GM12878 (cell line): ENCODE measurements at regions not wholly inside any gene's neighbourhood (a gene's known extent, or its start where the extent isn't known, plus 50 kb on each side); places are given as distances from the start of the nearest gene placed in this dataset.

Experiments
- ATAC-seq: fragments of 200-7000 bp; cut with Tn5 transposase; 3 replicates; pipeline ENCODE4 v1.9.1; 2020; ENCODE audit warnings: mild to moderate bottlenecking, moderate library complexity
- BruUV-seq: library from RNA; stranded (reverse); fragments of 400-500 nt; replicated peaks from 2 replicates; lab custom pipeline; 2021; lab: Mats Ljungman, UMichigan
- CTCF ChIA-PET: fragments of 300-600 bp; sonication (Branson Sonifier 250); formaldehyde crosslinking; extraction: SDS; loops from one replicate; lab custom pipeline; 2021; ENCODE audit warnings: inconsistent platforms; lab: Yijun Ruan, JAX
- POLR2A ChIA-PET: fragments of 350-600 bp; formaldehyde crosslinking; extraction: SDS; loops from one replicate; lab custom pipeline; 2021; ENCODE audit warnings: inconsistent platforms; lab: Charles Lee
- RAD21 ChIA-PET: fragments of 300-600 bp; sonication (Branson Sonifier 250); formaldehyde crosslinking; loops from one replicate; lab custom pipeline; 2023; ENCODE audit warnings: antibody characterized with exemption; ENCODE audit not compliant: unreplicated experiment; lab: Charles Lee
- SMC1A ChIA-PET: fragments of 300-600 bp; sonication (Branson Sonifier 250); formaldehyde crosslinking; loops from one replicate; lab custom pipeline; 2023; ENCODE audit not compliant: unreplicated experiment, uncharacterized antibody; lab: Charles Lee
- DNase-seq: peaks from one replicate; pipeline ENCODE4 v3.0.0-alpha.2; 2011; ENCODE audit warnings: low read depth, low spot score
- FAIRE-seq: peaks from 3 replicates; lab custom pipeline; 2011; peaks lifted over from hg19 to GRCh38; lab: Jason Lieb, UNC
- H2AFZ ChIP-seq: 2 replicates; pipeline ENCODE4 v1.6.0; 2011; ENCODE audit warnings: low read depth, low read length, control low read depth; ENCODE audit not compliant: control insufficient read depth
- H3K27ac ChIP-seq: 2 replicates; pipeline ENCODE4 v1.5.1; 2011; ENCODE audit warnings: control low read depth; ENCODE audit not compliant: control insufficient read depth, insufficient read depth
- H3K27me3 ChIP-seq, 2 experiments: replicated peaks in 1 of 2; 2 replicates each; pipeline versions ENCODE4 v1.6.0 to v1.6.1; 2011; ENCODE audit warnings: low read length in 1 of 2; ENCODE audit not compliant: control insufficient read depth in 2 of 2, insufficient read depth in 2 of 2
- H3K36me3 ChIP-seq, 2 experiments: 2 replicates each; pipeline ENCODE4 v1.5.1; 2011; ENCODE audit warnings: low read length in 1 of 2; ENCODE audit not compliant: control insufficient read depth in 2 of 2, insufficient read depth in 2 of 2
- H3K4me1 ChIP-seq: 2 replicates; pipeline ENCODE4 v1.6.1; 2011; ENCODE audit warnings: mild to moderate bottlenecking, low read length, moderate library complexity, mixed read lengths; ENCODE audit not compliant: control insufficient read depth, insufficient read depth
- H3K4me2 ChIP-seq: 2 replicates; pipeline ENCODE4 v1.6.0; 2011; ENCODE audit warnings: control low read depth; ENCODE audit not compliant: control insufficient read depth, insufficient read depth
- H3K4me3 ChIP-seq: fragments of 200-600 bp; sonication (generic); 2 replicates; pipeline ENCODE4 v1.5.1; 2016
- H3K79me2 ChIP-seq: 2 replicates; pipeline ENCODE4 v1.6.0; 2011; ENCODE audit warnings: low read length; ENCODE audit not compliant: control insufficient read depth, insufficient read depth
- H3K9ac ChIP-seq: 2 replicates; pipeline ENCODE4 v1.8.0; 2011; ENCODE audit warnings: low read length, control low read depth, mixed read lengths; ENCODE audit not compliant: control insufficient read depth, insufficient read depth
- H3K9me3 ChIP-seq: replicated peaks from 3 replicates; pipeline ENCODE4 v1.5.1; 2011; ENCODE audit warnings: mild to moderate bottlenecking, low read length; ENCODE audit not compliant: control insufficient read depth, insufficient read depth
- H4K20me1 ChIP-seq: 2 replicates; pipeline ENCODE4 v1.6.0; 2011; ENCODE audit not compliant: control insufficient read depth, insufficient read depth
- CEBPB ChIP-seq, 2 experiments: fragments of 150-350 bp in 1 of 2; IDR thresholded peaks; 2 replicates each; pipeline ENCODE4 v1.6.1; 2012 to 2014; ENCODE audit warnings: low read depth in 2 of 2, low read length in 2 of 2, borderline replicate concordance in 1 of 2, inconsistent platforms in 1 of 2
- EED ChIP-seq: sonication (generic); IDR thresholded peaks from 2 replicates; pipeline ENCODE4 v1.6.1; 2016; ENCODE audit warnings: antibody characterized with exemption, low read depth
- HDAC6 ChIP-seq: fragments of 200-600 bp; sonication (generic); IDR thresholded peaks from one replicate; pipeline ENCODE4 v1.8.0; 2017; ENCODE audit warnings: antibody characterized with exemption; ENCODE audit not compliant: unreplicated experiment
- IRF4 ChIP-seq: IDR thresholded peaks from 2 replicates; pipeline ENCODE4 v1.6.1; 2011; ENCODE audit warnings: low read depth, low read length
- IRF5 ChIP-seq: fragments of 450-650 bp; IDR thresholded peaks from 2 replicates; pipeline ENCODE4 v1.6.1; 2017; ENCODE audit warnings: borderline replicate concordance
- MTA3 ChIP-seq: IDR thresholded peaks from 2 replicates; pipeline ENCODE4 v1.6.1; 2012; ENCODE audit warnings: low read length, inconsistent platforms, borderline replicate concordance
- RAD21 ChIP-seq: IDR thresholded peaks from 2 replicates; pipeline ENCODE4 v1.6.1; 2011; ENCODE audit warnings: mild to moderate bottlenecking, low read depth, low read length, moderate library complexity; ENCODE audit not compliant: insufficient read depth
- RB1 ChIP-seq: fragments of 450-650 bp; formaldehyde crosslinking; IDR thresholded peaks from 2 replicates; pipeline ENCODE4 v1.6.1; 2017; ENCODE audit warnings: mild to moderate bottlenecking, borderline replicate concordance
- SMAD5 ChIP-seq: IDR thresholded peaks from 2 replicates; pipeline ENCODE4 v1.6.1; 2016; ENCODE audit warnings: antibody characterized with exemption, low read depth
- SREBF1 ChIP-seq: IDR thresholded peaks from 2 replicates; pipeline ENCODE4 v1.6.1; 2012; ENCODE audit warnings: mild to moderate bottlenecking, low read length
- YBX1 ChIP-seq: fragments of 450-650 bp; IDR thresholded peaks from 2 replicates; pipeline ENCODE4 v1.6.1; 2016; ENCODE audit warnings: antibody characterized with exemption
- ZBTB4 ChIP-seq: fragments of 450-650 bp; formaldehyde crosslinking; IDR thresholded peaks from 2 replicates; pipeline ENCODE4 v1.4.0; 2022; ENCODE audit warnings: mild to moderate bottlenecking, moderate library complexity
- ZNF687 ChIP-seq: fragments of 450-650 bp; IDR thresholded peaks from 2 replicates; pipeline ENCODE4 v1.6.1; 2017; ENCODE audit warnings: mild to moderate bottlenecking, moderate library complexity
- WGBS: methylation state at CpG from one replicate; pipeline ENCODE4 v1.1.6; 2016; ENCODE audit warnings: low lambda C conversion rate; ENCODE audit not compliant: insufficient replicate concordance, insufficient coverage; ENCODE audit errors: missing lambda C conversion rate; 5-methylcytosine and 5-hydroxymethylcytosine counted together
- in situ Hi-C: fragments of 300-500 bp; cut with MboI; formaldehyde crosslinking; loops from 9 replicates; pipeline ENCODE4 v1.14.3; 2018; ENCODE audit warnings: mixed read lengths
- intact Hi-C: fragments of 100-400 bp; cut with micrococcal nuclease; formaldehyde crosslinking; loops from one replicate; pipeline ENCODE4 v1.14.2; 2022; ENCODE audit not compliant: unreplicated experiment
- TF ChIP-seq, protein P1 (sequence below): IDR thresholded peaks from 2 replicates; pipeline ENCODE4 v1.6.1; 2012; ENCODE audit warnings: low read length, inconsistent platforms
- TF ChIP-seq, protein P2 (sequence below): fragments of 450-650 bp; IDR thresholded peaks from 2 replicates; pipeline ENCODE4 v1.6.1; 2016; ENCODE audit warnings: mild to moderate bottlenecking

DNA sequence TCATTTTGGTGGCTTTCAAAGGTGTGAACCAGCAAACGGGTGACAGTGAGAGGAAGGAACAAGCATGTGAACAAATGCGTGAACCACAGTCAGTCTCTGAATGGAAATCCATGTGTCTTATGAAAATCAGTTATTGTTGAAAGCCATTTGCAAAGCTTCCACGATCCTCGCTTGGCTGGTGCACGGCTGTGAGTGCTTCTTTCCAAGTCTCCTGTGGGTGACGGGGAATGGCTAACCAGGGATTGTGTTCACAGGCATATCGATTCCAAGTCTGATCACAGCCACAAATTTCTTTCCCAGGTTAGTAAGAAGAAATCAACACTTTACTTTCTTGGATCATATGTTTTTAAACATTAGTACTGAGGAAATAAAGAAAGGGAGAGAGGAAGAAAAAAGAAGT is 556.9 kb upstream of the RBFOX1 start:
- no peak for DNase-seq
- CTCF ChIA-PET, result no interaction called here
- in situ Hi-C loops (no loop called here), intact Hi-C loops (no loop called here)
- H3K9ac ChIP-seq, result no peak overlapping the region
- WGBS, result 70% methylated on average over 7 of the region's 7 CpGs
- H3K9me3 ChIP-seq, result no peaks in the 10 kb centered on the region
- FAIRE-seq, result no peak
- H4K20me1 ChIP-seq, result no peaks in the 10 kb centered on the region
- no peak overlapping the region for H2AFZ ChIP-seq
- no peaks in the 10 kb centered on the region for H3K4me1 ChIP-seq
- ATAC-seq, result no peak
- no peak overlapping the region for H3K27ac ChIP-seq
- no peaks in the 10 kb centered on the region for H3K27me3 ChIP-seq
- H3K79me2 ChIP-seq, result no peaks in the 10 kb centered on the region
- H3K36me3 ChIP-seq, result no peaks in the 10 kb centered on the region
- POLR2A ChIA-PET, result no interaction called here
- SMC1A ChIA-PET, result no interaction called here
- BruUV-seq, result no TSS peak
- RAD21 ChIA-PET, result no interaction called here
- no peak overlapping the region for H3K4me2 ChIP-seq
- no peak overlapping the region for H3K4me3 ChIP-seq
- TF ChIP-seq, protein P1, sequence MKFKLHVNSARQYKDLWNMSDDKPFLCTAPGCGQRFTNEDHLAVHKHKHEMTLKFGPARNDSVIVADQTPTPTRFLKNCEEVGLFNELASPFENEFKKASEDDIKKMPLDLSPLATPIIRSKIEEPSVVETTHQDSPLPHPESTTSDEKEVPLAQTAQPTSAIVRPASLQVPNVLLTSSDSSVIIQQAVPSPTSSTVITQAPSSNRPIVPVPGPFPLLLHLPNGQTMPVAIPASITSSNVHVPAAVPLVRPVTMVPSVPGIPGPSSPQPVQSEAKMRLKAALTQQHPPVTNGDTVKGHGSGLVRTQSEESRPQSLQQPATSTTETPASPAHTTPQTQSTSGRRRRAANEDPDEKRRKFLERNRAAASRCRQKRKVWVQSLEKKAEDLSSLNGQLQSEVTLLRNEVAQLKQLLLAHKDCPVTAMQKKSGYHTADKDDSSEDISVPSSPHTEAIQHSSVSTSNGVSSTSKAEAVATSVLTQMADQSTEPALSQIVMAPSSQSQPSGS, result no peak
- TF ChIP-seq IRF4, result no peak
- no peak for TF ChIP-seq SREBF1
- TF ChIP-seq CEBPB (IDR thresholded peaks at IDR 0.05; ENCODE audit: borderline replicate concordance in 1 of 2, low read depth in 2 of 2, low read length in 2 of 2), result no peak
- TF ChIP-seq MTA3, result no peak
- no peak for TF ChIP-seq EED
- TF ChIP-seq, protein P2, sequence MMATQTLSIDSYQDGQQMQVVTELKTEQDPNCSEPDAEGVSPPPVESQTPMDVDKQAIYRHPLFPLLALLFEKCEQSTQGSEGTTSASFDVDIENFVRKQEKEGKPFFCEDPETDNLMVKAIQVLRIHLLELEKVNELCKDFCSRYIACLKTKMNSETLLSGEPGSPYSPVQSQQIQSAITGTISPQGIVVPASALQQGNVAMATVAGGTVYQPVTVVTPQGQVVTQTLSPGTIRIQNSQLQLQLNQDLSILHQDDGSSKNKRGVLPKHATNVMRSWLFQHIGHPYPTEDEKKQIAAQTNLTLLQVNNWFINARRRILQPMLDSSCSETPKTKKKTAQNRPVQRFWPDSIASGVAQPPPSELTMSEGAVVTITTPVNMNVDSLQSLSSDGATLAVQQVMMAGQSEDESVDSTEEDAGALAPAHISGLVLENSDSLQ, result no peak
- TF ChIP-seq ZNF687, result no peak
- no peak for TF ChIP-seq SMAD5
- no peak for TF ChIP-seq RAD21
- TF ChIP-seq IRF5, result no peak
- TF ChIP-seq RB1, result no peak
- no peak for TF ChIP-seq ZBTB4 (CRISPR knock-in tag)
- TF ChIP-seq HDAC6, result no peak
- no peak for TF ChIP-seq YBX1
